SK-N-MC (cell line): ENCODE measurements at regions not wholly inside any gene's neighbourhood (a gene's known extent, or its start where the extent isn't known, plus 50 kb on each side); places are given as distances from the start of the nearest gene placed in this dataset.

Source experiments
- EZH2 ChIP-seq: fragments of 200-600 bp; sonication (generic); IDR thresholded peaks from one replicate; pipeline ENCODE4 v1.6.1; 2017; ENCODE audit warnings: antibody characterized with exemption
- POLR2AphosphoS5 ChIP-seq: IDR thresholded peaks from 2 replicates; pipeline ENCODE4 v1.6.1; 2012; ENCODE audit warnings: mild to moderate bottlenecking, low read depth, low read length, borderline replicate concordance

- TF ChIP-seq POLR2AphosphoS5, result no peak
- TF ChIP-seq EZH2, result no peak
Measured at GRCh38 chr3:67202053-67202452, 203.9 kb downstream of the KBTBD8 start.
